Fibroblast of lung (primary cell): ENCODE measurements at regions not wholly inside any gene's neighbourhood (a gene's known extent, or its start where the extent isn't known, plus 50 kb on each side); places are given as distances from the start of the nearest gene placed in this dataset.
A peak's percentile ranks its signal among the peaks of the same experiment; 100 is the strongest.

Experiments
- DNase-seq, 2 donors: peaks; one replicate each; pipeline versions ENCODE4 v3.0.0 to v3.0.0-alpha.2; 2010; ENCODE audit warnings: low read depth in 2 of 2
- H2AFZ ChIP-seq: 2 replicates; pipeline ENCODE4 v1.5.1; 2012; ENCODE audit warnings: low read length, control low read depth, inconsistent platforms
- H3K27ac ChIP-seq: 2 replicates; pipeline ENCODE4 v1.5.1; 2011; ENCODE audit warnings: low read length, control low read depth; ENCODE audit not compliant: insufficient read depth
- H3K27me3 ChIP-seq: 2 replicates; pipeline ENCODE4 v1.5.1; 2011; ENCODE audit warnings: mild to moderate bottlenecking, low read length; ENCODE audit not compliant: control insufficient read depth, insufficient read depth
- H3K36me3 ChIP-seq: 2 replicates; pipeline ENCODE4 v1.5.1; 2011; ENCODE audit warnings: low read length; ENCODE audit not compliant: control insufficient read depth, insufficient read depth
- H3K4me1 ChIP-seq: 2 replicates; pipeline ENCODE4 v1.5.1; 2011; ENCODE audit warnings: low read length; ENCODE audit not compliant: control insufficient read depth, insufficient read depth; ENCODE audit errors: extremely low read depth
- H3K4me2 ChIP-seq: 2 replicates; pipeline ENCODE4 v1.5.1; 2011; ENCODE audit warnings: low read length, control low read depth; ENCODE audit not compliant: insufficient read depth; ENCODE audit errors: extremely low read depth
- H3K4me3 ChIP-seq, 4 experiments: fragments of 200-600 bp in 1 of 4; sonication (generic) in 1 of 4; replicated peaks in 1 of 4; 2 replicates each; pipeline ENCODE4 v1.5.1; 2011 to 2016; ENCODE audit warnings: low read length in 4 of 4, low read depth in 3 of 4, mild to moderate bottlenecking in 3 of 4, control low read depth in 2 of 4, inconsistent platforms in 1 of 4, mixed read lengths in 1 of 4; ENCODE audit not compliant: insufficient read depth in 1 of 4; ENCODE audit errors: control extremely low read depth in 1 of 4
- H3K79me2 ChIP-seq: 2 replicates; pipeline ENCODE4 v1.5.1; 2012; ENCODE audit warnings: mild to moderate bottlenecking, low read length, inconsistent platforms; ENCODE audit not compliant: control insufficient read depth, insufficient read depth
- H3K9ac ChIP-seq: 2 replicates; pipeline ENCODE4 v1.5.1; 2011; ENCODE audit warnings: mild to moderate bottlenecking, low read length, control low read depth; ENCODE audit not compliant: insufficient read depth
- H3K9me3 ChIP-seq: 2 replicates; pipeline ENCODE4 v1.5.1; 2012; ENCODE audit warnings: low read depth, low read length; ENCODE audit not compliant: control insufficient read depth, insufficient read depth
- H4K20me1 ChIP-seq: 2 replicates; pipeline ENCODE4 v1.5.1; 2011; ENCODE audit warnings: low read length; ENCODE audit not compliant: control insufficient read depth, insufficient read depth; ENCODE audit errors: extremely low read depth
- EZH2 ChIP-seq: IDR thresholded peaks from 2 replicates; pipeline ENCODE4 v1.5.1; 2012; ENCODE audit warnings: low read length, control low read depth, mild to moderate bottlenecking; ENCODE audit errors: missing control alignments
- TF ChIP-seq, protein P1 (sequence below), 2 donors: IDR thresholded peaks in 1 of 2; conservative IDR thresholded peaks in 1 of 2; 1 replicate in 1 of 2; 2 replicates in 1 of 2; pipeline ENCODE4 v1.5.1; 2011 to 2012; ENCODE audit warnings: low read length in 2 of 2, control low read depth in 1 of 2, inconsistent platforms in 1 of 2, low read depth in 1 of 2, mild to moderate bottlenecking in 1 of 2

DNA sequence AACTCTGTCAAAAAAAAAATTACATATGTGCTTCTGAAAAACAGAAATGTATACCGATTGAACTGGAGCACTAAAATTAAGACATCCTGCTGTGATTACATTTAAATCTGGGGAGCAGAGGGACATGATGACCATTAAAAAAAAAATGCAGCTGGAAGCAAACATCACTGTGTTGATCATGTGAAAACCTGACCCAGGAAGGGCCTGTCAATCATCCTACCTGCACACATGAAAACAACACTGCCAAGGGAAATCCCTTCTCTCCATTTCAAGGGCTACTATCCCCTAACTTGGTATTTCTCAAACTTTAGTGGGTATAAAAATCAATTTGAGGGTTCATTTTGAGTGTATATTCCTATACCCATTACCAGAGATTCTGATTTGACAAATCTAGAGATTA, 719.9 kb upstream of the CBLB start:
- TF ChIP-seq EZH2 = no peak
- TF ChIP-seq, protein P1, sequence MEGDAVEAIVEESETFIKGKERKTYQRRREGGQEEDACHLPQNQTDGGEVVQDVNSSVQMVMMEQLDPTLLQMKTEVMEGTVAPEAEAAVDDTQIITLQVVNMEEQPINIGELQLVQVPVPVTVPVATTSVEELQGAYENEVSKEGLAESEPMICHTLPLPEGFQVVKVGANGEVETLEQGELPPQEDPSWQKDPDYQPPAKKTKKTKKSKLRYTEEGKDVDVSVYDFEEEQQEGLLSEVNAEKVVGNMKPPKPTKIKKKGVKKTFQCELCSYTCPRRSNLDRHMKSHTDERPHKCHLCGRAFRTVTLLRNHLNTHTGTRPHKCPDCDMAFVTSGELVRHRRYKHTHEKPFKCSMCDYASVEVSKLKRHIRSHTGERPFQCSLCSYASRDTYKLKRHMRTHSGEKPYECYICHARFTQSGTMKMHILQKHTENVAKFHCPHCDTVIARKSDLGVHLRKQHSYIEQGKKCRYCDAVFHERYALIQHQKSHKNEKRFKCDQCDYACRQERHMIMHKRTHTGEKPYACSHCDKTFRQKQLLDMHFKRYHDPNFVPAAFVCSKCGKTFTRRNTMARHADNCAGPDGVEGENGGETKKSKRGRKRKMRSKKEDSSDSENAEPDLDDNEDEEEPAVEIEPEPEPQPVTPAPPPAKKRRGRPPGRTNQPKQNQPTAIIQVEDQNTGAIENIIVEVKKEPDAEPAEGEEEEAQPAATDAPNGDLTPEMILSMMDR (conservative IDR thresholded peaks at IDR 0.05 in 1 of 2, IDR thresholded peaks at IDR 0.05 in 1 of 2; ENCODE audit: low read depth in 1 of 2, low read length in 2 of 2) = no peak
- H3K36me3 ChIP-seq = no peaks in the 10 kb centered on the region
- H4K20me1 ChIP-seq = no peaks in the 10 kb centered on the region
- H3K4me2 ChIP-seq = no peak overlapping the region
- H3K9ac ChIP-seq = no peak overlapping the region
- no peaks in the 10 kb centered on the region for H3K27me3 ChIP-seq
- no peak overlapping the region for H3K4me3 ChIP-seq
- H3K4me1 ChIP-seq = no peaks in the 10 kb centered on the region
- H3K9me3 ChIP-seq = no peaks in the 10 kb centered on the region
- H2AFZ ChIP-seq = no peak overlapping the region
- no peaks in the 10 kb centered on the region for H3K79me2 ChIP-seq
- DNase-seq = no peak
- no peak overlapping the region for H3K27ac ChIP-seq

DNA sequence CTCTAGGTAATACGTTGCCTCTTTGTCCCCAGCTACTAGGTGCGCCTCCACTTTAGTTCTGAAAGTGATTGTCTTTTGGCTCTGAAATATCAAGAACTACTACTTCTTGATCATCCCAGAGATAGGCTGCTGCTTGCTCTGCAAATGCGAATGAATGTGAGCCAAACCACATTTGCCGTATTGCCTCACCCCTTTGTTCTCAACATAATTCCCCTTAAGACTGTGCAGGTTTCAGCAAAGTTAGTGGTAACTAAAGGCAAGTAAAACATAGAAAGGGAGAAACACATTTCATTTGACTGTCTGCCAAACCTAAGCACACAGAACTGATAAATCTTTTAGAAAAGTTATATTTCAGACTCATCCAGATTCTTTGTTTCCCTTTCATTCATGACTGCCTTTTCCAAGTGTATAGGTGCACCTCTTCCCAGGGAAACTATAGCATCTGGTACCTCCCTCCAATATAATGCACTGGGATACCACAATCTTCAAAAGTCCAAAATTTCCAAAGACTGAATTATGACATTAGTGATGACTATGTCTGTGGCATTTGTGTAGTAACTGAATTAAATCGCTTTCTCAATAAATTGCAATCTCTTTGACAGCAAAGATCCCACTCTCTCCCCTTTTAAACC, 720.6 kb upstream of the CBLB start:
- no peak for TF ChIP-seq EZH2
- TF ChIP-seq, protein P1 (conservative IDR thresholded peaks at IDR 0.05 in 1 of 2, IDR thresholded peaks at IDR 0.05 in 1 of 2; ENCODE audit: low read depth in 1 of 2, low read length in 2 of 2) = no peak
- Histone ChIP-seq H3K4me1 (no peaks in the 10 kb centered on the region), H3K9me3 (no peaks in the 10 kb centered on the region), H3K4me2 (no peak overlapping the region), H3K27ac (no peak overlapping the region), H3K36me3 (no peaks in the 10 kb centered on the region), H3K9ac (no peak overlapping the region), H4K20me1 (no peaks in the 10 kb centered on the region), H3K27me3 (no peaks in the 10 kb centered on the region), H3K4me3 (no peak overlapping the region), H2AFZ (no peak overlapping the region), H3K79me2 (no peaks in the 10 kb centered on the region)
- DNase-seq = peak; percentile 22 to 93

DNA sequence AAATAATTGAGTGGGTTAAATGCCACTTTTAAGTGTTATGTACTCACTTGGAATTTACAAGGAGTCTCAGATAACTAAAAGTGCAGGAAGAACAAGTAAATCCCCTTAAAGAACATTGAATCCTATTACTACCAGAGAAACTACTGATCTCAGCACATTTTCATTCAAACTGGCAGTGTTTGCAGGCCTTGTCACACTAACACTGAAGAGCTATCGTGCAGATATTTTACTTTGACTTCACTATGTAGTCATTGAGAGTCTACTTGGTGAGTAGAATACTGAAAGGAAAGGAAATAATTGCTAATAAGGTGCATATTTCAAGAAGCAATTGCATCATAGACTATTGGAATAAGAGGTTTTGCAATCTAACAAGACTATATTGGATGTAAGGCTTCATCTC, 721.4 kb upstream of the CBLB start:
- Histone ChIP-seq H3K9me3 (no peaks in the 10 kb centered on the region), H3K4me1 (no peaks in the 10 kb centered on the region), H2AFZ (no peak overlapping the region), H3K9ac (no peak overlapping the region), H3K27ac (no peak overlapping the region), H3K27me3 (no peaks in the 10 kb centered on the region), H3K4me2 (no peak overlapping the region), H4K20me1 (no peaks in the 10 kb centered on the region), H3K79me2 (no peaks in the 10 kb centered on the region), H3K4me3 (no peak overlapping the region), H3K36me3 (no peaks in the 10 kb centered on the region)
- DNase-seq = no peak
- TF ChIP-seq EZH2 = no peak
- TF ChIP-seq, protein P1 (conservative IDR thresholded peaks at IDR 0.05 in 1 of 2, IDR thresholded peaks at IDR 0.05 in 1 of 2; ENCODE audit: low read depth in 1 of 2, low read length in 2 of 2) = no peak
